Adrenal gland (tissue), 5 donors: ENCODE measurements at regions not wholly inside any gene's neighbourhood (a gene's known extent, or its start where the extent isn't known, plus 50 kb on each side); places are given as distances from the start of the nearest gene placed in this dataset.

Experiments used
- POLR2A ChIP-seq, 2 donors: fragments of 450-650 bp; IDR thresholded peaks; one replicate each; pipeline ENCODE4 v1.6.1; 2017; ENCODE audit warnings: antibody characterized with exemption in 2 of 2, mild to moderate bottlenecking in 2 of 2, moderate library complexity in 1 of 2
- TF ChIP-seq, protein P1 (sequence below), 6 experiments: fragments of 450-650 bp in 4 of 6; fragments of 200-600 bp in 2 of 6; sonication (generic) in 1 of 6; IDR thresholded peaks; 1 replicate in 5 of 6; 2 replicates in 1 of 6; pipeline versions ENCODE4 v1.5.1 to v1.8.0; 2016 to 2021; ENCODE audit warnings: antibody characterized with exemption in 6 of 6, mild to moderate bottlenecking in 2 of 6, moderate library complexity in 1 of 6
- donor health status: DM: no; HTN: no; CAD: no.

DNA sequence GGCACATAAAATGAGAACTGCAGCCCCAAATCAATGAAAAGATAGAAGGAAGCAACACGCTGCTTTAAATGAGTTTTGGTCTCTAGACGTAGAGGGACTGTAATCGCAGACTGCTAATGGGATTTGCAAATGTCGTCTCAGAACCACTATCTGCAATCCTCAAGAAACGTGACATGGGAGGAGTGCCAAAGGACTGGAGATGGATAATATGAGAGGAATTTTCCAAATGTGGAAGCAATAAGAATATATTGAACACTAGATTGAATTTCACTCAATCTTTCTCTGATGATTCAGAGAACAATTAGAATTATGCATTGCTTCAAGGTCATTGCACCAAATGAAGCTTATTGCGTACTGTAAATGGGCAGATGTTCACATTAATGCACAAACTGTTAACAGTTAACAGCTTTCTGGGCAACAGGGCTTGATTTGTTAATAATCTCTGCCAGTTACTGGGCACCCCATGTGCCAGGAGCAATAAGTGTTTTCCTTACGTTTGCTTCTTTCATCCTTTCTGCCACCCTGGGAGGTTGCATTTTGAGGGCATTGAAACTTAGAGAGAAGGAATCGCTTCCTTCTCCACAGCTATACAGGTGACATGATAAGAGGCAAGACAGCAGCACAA is 62.8 kb upstream of the WASF3 start:
- TF ChIP-seq, protein P1, sequence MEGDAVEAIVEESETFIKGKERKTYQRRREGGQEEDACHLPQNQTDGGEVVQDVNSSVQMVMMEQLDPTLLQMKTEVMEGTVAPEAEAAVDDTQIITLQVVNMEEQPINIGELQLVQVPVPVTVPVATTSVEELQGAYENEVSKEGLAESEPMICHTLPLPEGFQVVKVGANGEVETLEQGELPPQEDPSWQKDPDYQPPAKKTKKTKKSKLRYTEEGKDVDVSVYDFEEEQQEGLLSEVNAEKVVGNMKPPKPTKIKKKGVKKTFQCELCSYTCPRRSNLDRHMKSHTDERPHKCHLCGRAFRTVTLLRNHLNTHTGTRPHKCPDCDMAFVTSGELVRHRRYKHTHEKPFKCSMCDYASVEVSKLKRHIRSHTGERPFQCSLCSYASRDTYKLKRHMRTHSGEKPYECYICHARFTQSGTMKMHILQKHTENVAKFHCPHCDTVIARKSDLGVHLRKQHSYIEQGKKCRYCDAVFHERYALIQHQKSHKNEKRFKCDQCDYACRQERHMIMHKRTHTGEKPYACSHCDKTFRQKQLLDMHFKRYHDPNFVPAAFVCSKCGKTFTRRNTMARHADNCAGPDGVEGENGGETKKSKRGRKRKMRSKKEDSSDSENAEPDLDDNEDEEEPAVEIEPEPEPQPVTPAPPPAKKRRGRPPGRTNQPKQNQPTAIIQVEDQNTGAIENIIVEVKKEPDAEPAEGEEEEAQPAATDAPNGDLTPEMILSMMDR (IDR thresholded peaks at IDR 0.05), result no peak
- no peak for TF ChIP-seq POLR2A (IDR thresholded peaks at IDR 0.05)
